Rectal smooth muscle tissue (tissue), 1 donor: ENCODE measurements at regions not wholly inside any gene's neighbourhood (a gene's known extent, or its start where the extent isn't known, plus 50 kb on each side); places are given as distances from the start of the nearest gene placed in this dataset.

Experiments used
- H3K27ac ChIP-seq: one replicate; pipeline ENCODE4 v1.7.0; 2013; ENCODE audit warnings: low read depth, low read length, inconsistent platforms
- H3K27me3 ChIP-seq: one replicate; pipeline ENCODE4 v1.7.0; 2013; ENCODE audit warnings: low read length; ENCODE audit not compliant: control insufficient read depth, insufficient read depth
- H3K36me3 ChIP-seq: one replicate; pipeline ENCODE4 v1.7.0; 2013; ENCODE audit warnings: low read length; ENCODE audit not compliant: control insufficient read depth, insufficient read depth
- H3K4me1 ChIP-seq: one replicate; pipeline ENCODE4 v1.7.0; 2013; ENCODE audit warnings: low read length; ENCODE audit not compliant: control insufficient read depth, insufficient read depth
- H3K4me3 ChIP-seq: one replicate; pipeline ENCODE4 v1.7.0; 2013; ENCODE audit warnings: low read length
- H3K9ac ChIP-seq: one replicate; pipeline ENCODE4 v1.7.0; 2013; ENCODE audit warnings: low read length

DNA sequence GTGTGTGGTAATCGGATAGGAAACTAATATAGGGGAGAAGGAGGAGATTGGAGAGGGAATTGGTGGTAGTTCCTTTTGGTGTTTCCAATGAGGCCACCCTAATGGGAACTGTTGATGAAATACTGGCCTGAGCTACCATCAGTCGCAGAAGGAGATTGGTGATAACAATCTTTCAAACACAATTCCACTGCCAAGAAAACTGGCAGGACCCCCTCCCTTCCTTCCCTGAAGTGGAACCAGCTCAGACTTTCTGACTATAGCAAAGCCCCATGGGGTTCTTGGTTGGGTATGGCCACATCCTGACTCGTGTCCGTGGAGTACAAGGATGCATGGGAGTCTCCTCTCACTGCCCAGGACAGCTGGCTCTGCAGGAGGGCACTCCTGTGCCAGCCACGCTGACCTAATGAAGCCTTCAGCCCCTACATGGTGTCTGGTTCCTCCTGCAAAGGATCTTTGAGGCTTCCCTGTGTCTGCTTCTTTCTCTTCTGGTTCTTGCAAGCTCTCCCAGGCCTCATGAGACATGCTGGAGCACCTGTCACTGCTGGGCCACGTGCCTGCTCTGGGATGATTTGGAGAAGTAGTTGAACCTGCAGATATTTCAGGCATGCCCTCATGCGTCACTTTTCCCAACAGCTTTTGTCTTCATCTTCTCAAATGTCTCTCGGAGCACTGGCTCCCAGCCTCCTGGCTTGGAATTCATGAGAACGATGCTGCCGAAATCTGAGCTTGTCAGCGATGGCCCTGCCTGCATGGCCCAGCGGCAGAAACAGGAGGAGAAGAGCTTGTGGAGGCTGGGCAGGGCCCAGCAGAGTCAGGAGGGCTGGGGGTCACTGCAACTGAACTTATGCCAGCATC is 90.0 kb upstream of the ADPGK start:
- Histone ChIP-seq H3K27me3 (no peaks in the 10 kb centered on the region), H3K27ac (no peak overlapping the region), H3K36me3 (no peaks in the 10 kb centered on the region), H3K4me3 (no peak overlapping the region), H3K9ac (no peak overlapping the region), H3K4me1 (no peaks in the 10 kb centered on the region)

DNA sequence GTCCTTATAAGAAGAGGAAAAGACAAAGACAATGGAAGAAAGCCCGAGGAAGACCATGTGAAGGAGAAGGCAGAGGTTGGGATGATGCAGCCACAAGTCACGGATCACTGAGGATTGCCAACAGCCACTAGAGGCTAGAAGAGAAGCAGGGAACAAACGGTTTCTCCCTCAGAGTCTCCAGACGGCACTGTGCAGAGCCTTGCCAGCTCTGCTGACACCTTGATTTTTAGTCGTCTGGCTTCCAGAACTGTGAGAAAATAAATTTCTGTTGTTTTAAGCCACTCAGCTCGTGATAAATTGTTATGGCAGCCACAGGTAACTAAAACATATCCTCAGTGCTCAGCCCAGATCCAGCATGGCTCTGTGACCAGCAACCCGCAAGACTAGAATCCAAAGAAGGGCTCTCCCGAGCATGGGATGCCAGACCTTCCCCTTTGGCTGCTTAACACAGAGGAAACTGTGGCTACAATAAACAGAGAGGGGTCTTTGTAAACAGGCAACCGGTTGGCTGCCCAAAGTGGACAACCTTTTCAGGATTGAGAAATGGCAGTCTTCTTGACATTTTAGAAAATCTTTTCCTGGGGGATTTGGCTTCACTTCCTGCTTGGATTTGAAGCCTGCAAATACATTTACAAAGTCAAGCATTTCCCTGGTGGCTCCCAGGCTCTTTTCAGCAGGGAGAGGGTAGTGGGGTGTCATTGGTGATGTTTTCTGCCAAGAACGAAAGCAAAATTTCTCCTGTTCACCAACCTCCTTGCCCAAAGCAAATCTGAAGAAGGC is 88.7 kb upstream of the ADPGK start:
- Histone ChIP-seq H3K36me3 (no peaks in the 10 kb centered on the region), H3K4me3 (no peak overlapping the region), H3K27ac (no peak overlapping the region), H3K27me3 (no peaks in the 10 kb centered on the region), H3K4me1 (no peaks in the 10 kb centered on the region), H3K9ac (no peak overlapping the region)

DNA sequence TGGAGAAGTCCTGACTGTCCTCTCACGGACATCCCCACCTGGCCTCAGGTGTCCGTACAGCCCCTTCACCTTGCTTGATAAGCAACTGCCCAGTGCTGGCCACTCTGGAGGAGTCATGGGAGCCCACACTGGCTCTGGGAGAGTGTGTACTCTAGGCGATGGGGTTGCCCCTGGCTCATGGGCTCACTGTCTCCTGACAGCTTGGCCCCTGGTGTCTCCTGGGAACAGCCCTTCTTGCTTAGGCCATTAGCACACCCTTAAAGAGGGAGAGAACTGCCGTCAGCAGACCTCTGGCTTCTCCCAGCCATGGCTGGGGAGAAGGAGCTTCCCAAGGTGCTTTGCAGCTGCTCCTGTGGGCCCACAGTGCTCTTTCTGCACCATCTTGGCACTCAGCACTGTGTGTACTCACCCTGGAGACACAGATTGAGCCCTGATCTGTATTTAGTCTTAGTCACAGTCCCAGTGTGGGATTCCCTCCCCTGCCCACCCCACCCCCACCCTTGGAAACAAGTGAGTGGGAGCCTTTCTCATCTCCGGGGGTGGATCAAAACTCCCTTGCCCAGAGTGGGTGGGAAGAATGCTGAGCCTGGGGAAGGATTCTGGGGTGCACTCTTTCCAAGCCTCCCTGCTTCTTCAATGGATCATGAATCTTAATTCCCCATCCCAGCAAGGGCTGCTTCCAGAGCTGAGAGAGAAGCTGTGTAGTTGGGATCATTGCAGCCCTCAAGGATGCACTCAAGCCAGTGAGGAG is 83.5 kb upstream of the ADPGK start:
- Histone ChIP-seq H3K4me3 (no peak overlapping the region), H3K9ac (no peak overlapping the region), H3K36me3 (no peaks in the 10 kb centered on the region), H3K4me1 (no peaks in the 10 kb centered on the region), H3K27ac (no peak overlapping the region), H3K27me3 (no peaks in the 10 kb centered on the region)

DNA sequence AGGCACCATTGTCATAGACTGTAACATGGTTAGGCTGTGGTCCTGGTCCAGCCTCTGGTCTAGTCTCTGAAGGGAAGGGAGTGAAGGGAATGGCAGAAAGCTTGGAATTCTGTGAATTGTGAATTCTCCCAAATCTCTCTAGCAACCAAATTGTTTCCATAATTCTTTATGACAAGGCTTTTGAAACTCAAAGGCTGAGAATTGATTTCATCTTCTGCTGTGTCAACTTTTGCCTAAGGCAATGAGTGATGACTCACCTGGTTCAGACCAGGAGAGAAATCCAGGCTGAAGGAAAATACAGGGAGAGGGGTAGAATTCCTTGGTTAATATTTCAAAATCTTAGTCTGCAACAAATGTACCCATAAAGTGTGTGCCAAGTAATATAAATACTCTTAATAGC is 82.6 kb upstream of the ADPGK start:
- Histone ChIP-seq H3K4me3 (no peak overlapping the region), H3K27me3 (no peaks in the 10 kb centered on the region), H3K36me3 (no peaks in the 10 kb centered on the region), H3K27ac (no peak overlapping the region), H3K9ac (no peak overlapping the region), H3K4me1 (no peaks in the 10 kb centered on the region)

- no peaks in the 10 kb centered on the region for H3K4me1 ChIP-seq
- no peak overlapping the region for H3K27ac ChIP-seq
- H3K9ac ChIP-seq = no peak overlapping the region
- H3K36me3 ChIP-seq = no peaks in the 10 kb centered on the region
- H3K4me3 ChIP-seq = no peak overlapping the region
- H3K27me3 ChIP-seq = no peaks in the 10 kb centered on the region
Observed at GRCh38 chr15:72865486-72865885, 81.9 kb upstream of the ADPGK start.

GRCh38 chr15:72864681-72865080 is 81.1 kb upstream of the ADPGK start:
- Histone ChIP-seq H3K27me3 (no peaks in the 10 kb centered on the region), H3K4me3 (no peak overlapping the region)

GRCh38 chr15:72861354-72861910 is 77.9 kb upstream of the ADPGK start:
- H3K27ac ChIP-seq = no peak overlapping the region
- H3K4me3 ChIP-seq = no peak overlapping the region

More at GRCh38 chr15:72864681-72865080, 81.1 kb upstream of the ADPGK start:
- no peak overlapping the region for H3K9ac ChIP-seq
- H3K36me3 ChIP-seq = no peaks in the 10 kb centered on the region
- H3K4me1 ChIP-seq = no peaks in the 10 kb centered on the region
- H3K27ac ChIP-seq = no peak overlapping the region

GRCh38 chr15:72859757-72860145 is 76.2 kb upstream of the ADPGK start:
- Histone ChIP-seq H3K36me3 (no peaks in the 10 kb centered on the region), H3K9ac (no peak overlapping the region), H3K4me1 (no peaks in the 10 kb centered on the region), H3K4me3 (no peak overlapping the region), H3K27ac (no peak overlapping the region), H3K27me3 (no peaks in the 10 kb centered on the region)

More at GRCh38 chr15:72861354-72861910, 77.9 kb upstream of the ADPGK start:
- Histone ChIP-seq H3K36me3 (no peaks in the 10 kb centered on the region), H3K4me1 (no peaks in the 10 kb centered on the region), H3K27me3 (no peaks in the 10 kb centered on the region), H3K9ac (no peak overlapping the region)

GRCh38 chr15:72859017-72859756 is 75.6 kb upstream of the ADPGK start:
- H3K27me3 ChIP-seq = no peaks in the 10 kb centered on the region
- H3K4me1 ChIP-seq = no peaks in the 10 kb centered on the region
- no peak overlapping the region for H3K9ac ChIP-seq
- no peaks in the 10 kb centered on the region for H3K36me3 ChIP-seq
- H3K27ac ChIP-seq = no peak overlapping the region
- no peak overlapping the region for H3K4me3 ChIP-seq

- Histone ChIP-seq H3K9ac (no peak overlapping the region), H3K4me3 (no peak overlapping the region)
Observed at GRCh38 chr15:72858205-72858604, 74.6 kb upstream of the ADPGK start.

DNA sequence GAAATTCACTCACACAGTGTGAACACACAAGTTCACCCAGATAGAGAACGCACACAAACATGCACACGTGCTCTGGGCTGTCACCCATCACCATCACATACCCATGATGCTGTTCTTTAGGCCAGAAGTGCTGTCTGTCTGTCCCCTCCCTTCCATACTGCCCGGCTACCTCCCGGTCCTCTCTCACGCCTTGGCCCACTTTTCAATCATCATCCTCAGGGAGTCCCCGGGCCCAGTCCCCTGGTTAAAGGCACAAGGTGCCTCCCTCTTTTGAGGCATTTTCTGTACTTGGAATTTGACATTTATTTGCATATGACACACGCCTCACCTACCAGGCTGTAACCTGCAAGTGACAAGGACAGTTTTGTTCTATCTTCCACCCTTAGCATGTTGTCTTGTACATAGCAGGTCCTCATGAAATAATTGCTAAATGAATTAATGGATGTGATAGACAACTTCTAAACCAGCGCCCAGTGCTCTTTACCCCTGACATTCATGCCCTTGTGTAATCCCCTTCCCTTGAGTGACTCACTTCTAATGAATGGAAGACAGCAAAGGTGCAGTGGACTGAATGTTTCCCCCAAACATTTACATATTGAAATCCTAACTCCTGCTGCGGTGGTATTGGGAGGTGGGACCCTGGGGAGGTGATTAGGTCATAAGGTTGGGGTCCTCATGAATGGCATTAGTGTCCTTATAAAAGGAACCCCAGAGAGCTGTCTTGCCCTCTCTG is 73.9 kb upstream of the ADPGK start:
- Histone ChIP-seq H3K4me1 (no peaks in the 10 kb centered on the region), H3K9ac (no peak overlapping the region), H3K36me3 (no peaks in the 10 kb centered on the region)

More at GRCh38 chr15:72858205-72858604, 74.6 kb upstream of the ADPGK start:
- Histone ChIP-seq H3K27ac (no peak overlapping the region), H3K27me3 (no peaks in the 10 kb centered on the region), H3K36me3 (no peaks in the 10 kb centered on the region), H3K4me1 (no peaks in the 10 kb centered on the region)

More for the DNA sequence above, 73.9 kb upstream of the ADPGK start:
- Histone ChIP-seq H3K4me3 (no peak overlapping the region), H3K27me3 (no peaks in the 10 kb centered on the region), H3K27ac (no peak overlapping the region)
